HFFc6 (cell line): ENCODE measurements at regions not wholly inside any gene's neighbourhood (a gene's known extent, or its start where the extent isn't known, plus 50 kb on each side); places are given as distances from the start of the nearest gene placed in this dataset.

Experiments used
- DNase-seq: peaks from one replicate; pipeline ENCODE4 v3.0.0-alpha.2; 2018
- H3K27ac Mint-ChIP-seq: 2 replicates; pipeline ENCODE4 v1.8.0; 2020; ENCODE audit warnings: mild to moderate bottlenecking, mixed read lengths
- H3K27me3 Mint-ChIP-seq: 2 replicates; pipeline ENCODE4 v1.8.0; 2021; ENCODE audit warnings: mild to moderate bottlenecking, moderate library complexity, mixed read lengths; ENCODE audit not compliant: insufficient read depth
- H3K36me3 Mint-ChIP-seq: 2 replicates; pipeline ENCODE4 v1.8.0; 2021; ENCODE audit warnings: low read depth, mixed read lengths
- H3K4me1 Mint-ChIP-seq: 2 replicates; pipeline ENCODE4 v1.8.0; 2020; ENCODE audit warnings: low read depth, mixed read lengths
- H3K4me3 Mint-ChIP-seq: 2 replicates; pipeline ENCODE4 v1.8.0; 2020; ENCODE audit warnings: mild to moderate bottlenecking, moderate library complexity, mixed read lengths
- H3K9me3 Mint-ChIP-seq: 2 replicates; pipeline ENCODE4 v1.8.0; 2020; ENCODE audit warnings: mild to moderate bottlenecking, mixed read lengths
- CTCF ChIP-seq: fragments of 200-600 bp; sonication (generic); IDR thresholded peaks from 2 replicates; pipeline ENCODE4 v1.5.0; 2021; ENCODE audit warnings: antibody characterized with exemption, mild to moderate bottlenecking

GRCh38 chr2:117470311-117471095 lies 344.0 kb upstream of the DDX18 start:
- Mint-ChIP-seq H3K27ac (no peak overlapping the region), H3K27me3 (no peaks in the 10 kb centered on the region), H3K36me3 (no peaks in the 10 kb centered on the region), H3K9me3 (peaks cover 47% of the 10 kb centered on the region), H3K4me3 (no peak overlapping the region), H3K4me1 (no peaks in the 10 kb centered on the region)
- no peak for DNase-seq
- peak; percentile 50 for TF ChIP-seq CTCF

GRCh38 chr2:117481608-117482007 lies 332.9 kb upstream of the DDX18 start:
- H3K27ac Mint-ChIP-seq = no peak overlapping the region
- H3K27me3 Mint-ChIP-seq = no peaks in the 10 kb centered on the region
- H3K36me3 Mint-ChIP-seq = peaks cover 4% of the 10 kb centered on the region; the same call in 1 of the 2 replicates
- H3K9me3 Mint-ChIP-seq = peaks cover 59% of the 10 kb centered on the region
- no peak for DNase-seq
- no peak overlapping the region for H3K4me3 Mint-ChIP-seq
- H3K4me1 Mint-ChIP-seq = no peaks in the 10 kb centered on the region
- no peak for TF ChIP-seq CTCF

GRCh38 chr2:117485588-117485987 lies 328.9 kb upstream of the DDX18 start:
- Mint-ChIP-seq H3K9me3 (peaks cover 54% of the 10 kb centered on the region), H3K4me1 (no peaks in the 10 kb centered on the region), H3K4me3 (no peak overlapping the region), H3K27ac (no peak overlapping the region), H3K36me3 (peaks cover 8% of the 10 kb centered on the region; the same call in 1 of the 2 replicates), H3K27me3 (no peaks in the 10 kb centered on the region)
- DNase-seq = no peak
- TF ChIP-seq CTCF = no peak

- no peaks in the 10 kb centered on the region for H3K4me1 Mint-ChIP-seq
- peaks cover 8% of the 10 kb centered on the region; the same call in 1 of the 2 replicates for H3K36me3 Mint-ChIP-seq
- no peaks in the 10 kb centered on the region for H3K27me3 Mint-ChIP-seq
- no peak overlapping the region for H3K4me3 Mint-ChIP-seq
- H3K9me3 Mint-ChIP-seq = peaks cover 57% of the 10 kb centered on the region
- DNase-seq = no peak
- H3K27ac Mint-ChIP-seq = no peak overlapping the region
- TF ChIP-seq CTCF = no peak
Measured at GRCh38 chr2:117486081-117486480, 328.4 kb upstream of the DDX18 start.

- Mint-ChIP-seq H3K27ac (no peak overlapping the region), H3K27me3 (no peaks in the 10 kb centered on the region), H3K9me3 (peaks cover 46% of the 10 kb centered on the region), H3K4me3 (no peak overlapping the region), H3K4me1 (no peaks in the 10 kb centered on the region), H3K36me3 (peaks cover 8% of the 10 kb centered on the region; the same call in 1 of the 2 replicates)
- TF ChIP-seq CTCF = no peak
- DNase-seq = no peak
Measured at GRCh38 chr2:117492209-117492851, 322.2 kb upstream of the DDX18 start.
